GM19035 (cell line): ENCODE measurements at regions not wholly inside any gene's neighbourhood (a gene's known extent, or its start where the extent isn't known, plus 50 kb on each side); places are given as distances from the start of the nearest gene placed in this dataset.
A peak's percentile ranks its signal among the peaks of the same experiment; 100 is the strongest.

Source experiments
- ATAC-seq: cut with Tn5 transposase; IDR thresholded peaks from one replicate; pipeline ENCODE4 v1.9.1; 2021; ENCODE audit not compliant: unreplicated experiment

GRCh38 chr4:14222377-14223029, 595.0 kb upstream of the BOD1L1 start:
- no peak for ATAC-seq

DNA sequence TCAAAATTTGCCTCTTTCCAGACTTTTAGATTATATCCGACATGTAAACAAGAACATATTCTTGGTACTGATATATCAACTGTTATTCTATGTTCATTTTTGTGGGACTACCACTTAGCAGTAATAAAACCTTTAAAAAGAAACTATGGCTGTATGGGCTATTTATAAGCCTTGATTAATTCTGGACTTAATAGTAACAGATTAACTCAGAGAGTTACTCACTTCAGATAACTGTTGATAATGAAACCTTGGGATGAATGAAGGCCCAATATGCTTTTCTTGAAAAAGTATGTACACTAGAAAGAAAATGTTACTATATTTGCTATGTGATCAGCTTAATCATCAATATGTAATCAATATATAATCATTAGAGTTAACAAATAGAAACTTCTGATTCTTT, 595.9 kb upstream of the BOD1L1 start:
- no peak for ATAC-seq

GRCh38 chr4:14225688-14226207, 598.2 kb upstream of the BOD1L1 start:
- no peak for ATAC-seq

GRCh38 chr4:14233126-14233525, 605.6 kb upstream of the BOD1L1 start:
- ATAC-seq, result no peak

DNA sequence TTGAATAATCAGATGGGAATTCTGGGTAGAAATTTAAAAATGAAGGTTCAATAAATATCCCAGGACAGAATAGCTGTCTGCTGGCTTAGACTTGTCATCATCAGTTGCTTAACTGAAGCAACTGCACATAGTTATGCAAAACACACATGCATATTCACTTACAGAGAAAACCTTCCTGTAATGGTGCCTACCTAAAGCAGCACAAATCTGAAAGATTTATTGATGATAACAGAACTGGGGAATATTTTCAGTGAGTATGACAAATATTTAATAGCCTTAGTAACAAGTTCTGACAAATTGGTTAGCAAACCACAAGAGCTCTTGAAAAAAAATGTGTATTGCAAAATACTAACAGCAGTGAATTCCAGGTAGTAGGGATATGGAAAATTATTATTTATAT, 606.8 kb upstream of the BOD1L1 start:
- no peak for ATAC-seq

GRCh38 chr4:14236359-14236758, 608.8 kb upstream of the BOD1L1 start:
- no peak for ATAC-seq

GRCh38 chr4:14237911-14238310, 610.4 kb upstream of the BOD1L1 start:
- ATAC-seq, result no peak

GRCh38 chr4:14241574-14241973, 614.0 kb upstream of the BOD1L1 start:
- ATAC-seq, result no peak

- no peak for ATAC-seq
These were observed 620.2 kb upstream of the BOD1L1 start for GRCh38 chr4:14247767-14248166.

DNA sequence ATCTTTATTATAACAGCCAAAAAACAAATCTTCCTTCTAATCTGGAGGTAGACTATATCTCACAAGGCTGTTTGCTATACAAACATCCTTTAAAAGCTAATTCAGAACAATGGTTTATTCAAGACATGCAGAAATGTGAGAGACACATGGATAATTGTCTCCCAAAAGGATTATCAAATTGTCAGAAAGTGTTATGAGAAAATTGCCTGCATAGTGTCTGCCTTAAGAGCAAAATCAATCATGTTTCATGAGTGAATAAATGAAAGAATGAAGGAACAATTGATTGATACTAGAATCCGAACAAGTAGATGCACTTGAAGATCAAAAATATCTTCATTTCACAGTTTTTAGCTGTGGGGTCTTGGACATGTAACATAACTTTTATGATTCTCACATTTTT, 621.7 kb upstream of the BOD1L1 start:
- no peak for ATAC-seq

DNA sequence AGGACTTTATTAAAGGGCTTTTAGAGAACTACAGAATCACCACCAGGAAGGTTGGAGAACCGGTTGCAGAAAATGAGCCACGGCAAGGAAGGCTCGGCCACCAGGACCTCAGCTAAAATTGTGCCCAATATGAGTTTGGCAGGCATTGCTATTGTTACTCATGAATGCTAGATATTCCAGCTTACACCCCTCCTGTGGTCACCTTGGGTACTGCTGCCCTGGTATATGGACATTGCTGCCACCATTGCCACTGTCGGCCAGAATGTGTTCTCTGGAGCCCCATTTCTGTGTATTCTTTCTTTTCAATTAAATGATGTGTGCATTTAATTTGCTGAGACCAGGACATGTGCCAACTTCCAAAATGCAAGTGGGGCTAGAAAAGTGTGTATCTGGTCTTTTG, 626.7 kb upstream of the BOD1L1 start:
- ATAC-seq, result peak; percentile 62

DNA sequence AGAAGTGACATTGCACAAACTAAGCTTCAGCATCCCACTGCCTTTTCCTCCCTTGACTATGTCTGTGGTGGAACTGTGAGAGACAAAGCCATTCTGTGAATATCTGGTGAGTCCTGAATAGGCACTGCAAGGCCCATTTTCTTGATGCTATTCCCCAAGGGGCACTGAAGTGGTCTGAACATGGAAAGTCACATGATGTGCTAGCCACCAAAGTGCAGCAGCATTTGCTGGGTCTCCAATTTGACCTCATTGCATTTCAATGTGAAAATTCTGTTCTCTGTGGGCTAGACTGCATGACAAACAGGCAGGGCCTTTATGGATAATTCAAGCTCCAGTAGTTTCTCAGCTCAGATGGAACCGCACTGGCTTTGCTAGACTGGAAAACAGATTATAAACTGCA, 627.4 kb upstream of the BOD1L1 start:
- no peak for ATAC-seq

GRCh38 chr4:14257903-14258302, 630.4 kb upstream of the BOD1L1 start:
- no peak for ATAC-seq

- ATAC-seq, result no peak
These were observed 632.4 kb upstream of the BOD1L1 start for GRCh38 chr4:14259936-14260335.

GRCh38 chr4:14260591-14260990, 633.1 kb upstream of the BOD1L1 start:
- no peak for ATAC-seq

DNA sequence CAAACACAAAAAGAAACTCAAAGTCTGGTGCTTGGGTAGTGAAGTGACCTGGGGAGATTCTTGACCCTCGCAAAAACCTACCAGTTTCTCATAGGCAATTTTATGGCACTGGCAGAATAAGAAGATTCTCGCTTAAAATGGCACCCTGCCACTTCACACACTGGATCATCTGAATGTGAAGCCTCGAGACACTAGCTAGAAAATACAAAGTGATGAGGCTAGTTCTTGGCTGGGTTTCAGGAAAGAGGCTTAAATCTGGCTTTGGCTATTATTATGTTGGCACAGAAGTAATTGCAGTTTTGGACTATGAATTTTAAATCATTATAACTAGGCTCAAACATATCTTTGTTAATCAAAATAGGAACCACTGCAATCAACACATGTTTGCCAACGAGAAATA, 634.7 kb upstream of the BOD1L1 start:
- no peak for ATAC-seq

- ATAC-seq, result no peak
These were observed 636.9 kb upstream of the BOD1L1 start for GRCh38 chr4:14264437-14264836.

- ATAC-seq, result no peak
These were observed 638.1 kb upstream of the BOD1L1 start for GRCh38 chr4:14265651-14266050.

GRCh38 chr4:14267373-14268060, 640.0 kb upstream of the BOD1L1 start:
- no peak for ATAC-seq

- ATAC-seq, result no peak
These were observed 642.3 kb upstream of the BOD1L1 start for GRCh38 chr4:14269824-14270223.

DNA sequence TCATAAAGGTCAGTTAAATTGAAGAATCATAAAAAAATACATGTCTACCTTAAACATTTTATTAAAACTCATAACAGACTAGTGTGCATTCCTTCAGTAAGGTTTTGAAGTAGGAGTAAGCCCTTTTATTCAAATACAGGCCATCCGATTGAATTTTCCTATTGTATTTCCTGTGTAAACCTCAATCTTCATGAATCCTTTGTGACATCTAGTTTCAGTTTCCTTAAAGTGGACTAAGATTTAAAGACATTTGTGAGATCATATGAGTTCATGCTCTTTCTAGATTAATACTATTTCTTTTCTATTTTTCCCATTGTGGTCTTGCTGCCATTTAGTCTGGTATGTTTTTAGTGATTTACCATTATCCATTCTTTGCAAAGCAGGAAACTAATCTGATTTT, 644.7 kb upstream of the BOD1L1 start:
- ATAC-seq, result no peak

- no peak for ATAC-seq
These were observed 650.0 kb upstream of the BOD1L1 start for GRCh38 chr4:14277505-14277904.

DNA sequence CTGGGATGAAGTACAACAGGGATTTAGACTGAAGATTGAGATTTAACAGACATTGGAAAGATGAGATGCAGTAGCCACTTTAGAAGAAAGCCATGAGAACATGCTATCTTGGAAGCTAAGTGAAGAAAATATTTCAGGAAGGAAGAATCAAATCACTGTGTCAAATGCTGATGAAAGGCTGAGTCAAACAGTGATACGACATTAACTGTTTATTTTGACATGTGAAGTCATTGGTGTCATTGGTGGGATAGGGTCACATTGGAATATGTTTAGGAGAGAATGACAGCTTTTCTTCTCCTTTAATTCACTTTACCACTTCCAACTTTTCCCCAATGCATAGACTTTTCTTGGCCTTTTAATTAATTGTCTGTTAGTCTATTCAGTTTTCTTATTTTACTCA, 653.0 kb upstream of the BOD1L1 start:
- no peak for ATAC-seq
